ENCODE measurements at regions not wholly inside any gene's neighbourhood (a gene's known extent, or its start where the extent isn't known, plus 50 kb on each side); places are given as distances from the start of the nearest gene placed in this dataset.
A peak's percentile ranks its signal among the peaks of the same experiment; 100 is the strongest.
"Not testable (repeated sequence)": the region's sequence is repeated elsewhere in the genome, so short reads cannot be mapped to it uniquely, and the experiment has no call there.

GRCh38 chr20:47850146-47850545, 64.9 kb upstream of the SULF2 start:
- peaks cover 5 to 35% (median 14%) of the 10 kb centered on the region in 3 donors for H3K4me1 ChIP-seq
- 68 to 74% methylated on average over 5 of the region's 5 CpGs for WGBS, 2 donors
- H3K36me3 ChIP-seq: no peaks in the 10 kb centered on the region
- no peak overlapping the region for H3K4me3 ChIP-seq
- no peak for TF ChIP-seq CTCF (IDR thresholded peaks at IDR 0.05)
- TF ChIP-seq POLR2A (IDR thresholded peaks at IDR 0.05): no peak
- no peak for DNase-seq
- H3K9me3 ChIP-seq: peaks cover 0 to 7% (median 0%) of the 10 kb centered on the region in 3 donors
- intact Hi-C loops (cut with DNase I): no loop called here
- H3K27me3 ChIP-seq: peaks cover 0 to 6% (median 0%) of the 10 kb centered on the region in 4 donors
- H3K27ac ChIP-seq: no peak overlapping the region

GRCh38 chr20:47849596-47849995, 64.3 kb upstream of the SULF2 start:
- peaks cover 0 to 6% (median 0%) of the 10 kb centered on the region in 4 donors for H3K27me3 ChIP-seq
- 75 to 92% methylated on average over 2 of the region's 2 CpGs for WGBS, 2 donors
- intact Hi-C loops (cut with DNase I): no loop called here

GRCh38 chr20:47849006-47849405, 63.7 kb upstream of the SULF2 start:
- H3K4me3 ChIP-seq: no peak overlapping the region
- H3K9me3 ChIP-seq: no peaks in the 10 kb centered on the region
- H3K27ac ChIP-seq: no peak overlapping the region
- peaks cover 12 to 46% (median 16%) of the 10 kb centered on the region in 3 donors for H3K4me1 ChIP-seq
- TF ChIP-seq CTCF (IDR thresholded peaks at IDR 0.05) (no peak), POLR2A (IDR thresholded peaks at IDR 0.05) (no peak)
- WGBS, 2 donors: 75 to 76% methylated on average over 14 to 15 of the region's 15 CpGs
- H3K27me3 ChIP-seq: peaks cover 0 to 6% (median 0%) of the 10 kb centered on the region in 4 donors
- no peaks in the 10 kb centered on the region for H3K36me3 ChIP-seq
- DNase-seq: no peak
- intact Hi-C loops (cut with DNase I): no loop called here

More at GRCh38 chr20:47849596-47849995, 64.3 kb upstream of the SULF2 start:
- TF ChIP-seq CTCF (IDR thresholded peaks at IDR 0.05): no peak
- TF ChIP-seq POLR2A (IDR thresholded peaks at IDR 0.05): no peak
- peaks cover 0 to 2% (median 0%) of the 10 kb centered on the region in 3 donors for H3K9me3 ChIP-seq
- no peaks in the 10 kb centered on the region for H3K36me3 ChIP-seq
- H3K27ac ChIP-seq: no peak overlapping the region
- peaks cover 9 to 40% (median 14%) of the 10 kb centered on the region in 3 donors for H3K4me1 ChIP-seq
- DNase-seq: no peak
- no peak overlapping the region for H3K4me3 ChIP-seq

GRCh38 chr20:47848534-47848933, 63.3 kb upstream of the SULF2 start:
- WGBS, 2 donors: 26 to 27% methylated on average over 4 of the region's 4 CpGs
- H3K4me3 ChIP-seq; H3K27me3 ChIP-seq; DNase-seq; H3K36me3 ChIP-seq; intact Hi-C loops (cut with DNase I); H3K27ac ChIP-seq; H3K9me3 ChIP-seq: not testable (repeated sequence)
- H3K4me1 ChIP-seq: peaks cover 12 to 51% (median 18%) of the 10 kb centered on the region in 3 donors

- Histone ChIP-seq H3K9me3 (no peaks in the 10 kb centered on the region), H3K27ac (no peak overlapping the region), H3K4me1 (peaks cover 12 to 56% (median 23%) of the 10 kb centered on the region in 3 donors), H3K36me3 (no peaks in the 10 kb centered on the region), H3K4me3 (no peak overlapping the region), H3K27me3 (peaks cover 0 to 11% (median 0%) of the 10 kb centered on the region in 4 donors)
- TF ChIP-seq CTCF (IDR thresholded peaks at IDR 0.05): no peak
- no peak for TF ChIP-seq POLR2A (IDR thresholded peaks at IDR 0.05)
- no peak for DNase-seq
- intact Hi-C loops (cut with DNase I): no loop called here
- 68 to 75% methylated on average over 8 of the region's 8 CpGs for WGBS, 2 donors
Observed at GRCh38 chr20:47847884-47848485, 62.7 kb upstream of the SULF2 start.

- H3K27ac ChIP-seq; intact Hi-C loops (cut with DNase I); H3K9me3 ChIP-seq; DNase-seq; H3K36me3 ChIP-seq; H3K4me3 ChIP-seq: not testable (repeated sequence)
- peaks cover 12 to 62% (median 23%) of the 10 kb centered on the region in 3 donors for H3K4me1 ChIP-seq
- peaks cover 0 to 11% (median 0%) of the 10 kb centered on the region in 4 donors for H3K27me3 ChIP-seq
- WGBS, 2 donors: 77 to 87% methylated on average over 3 to 5 of the region's 7 CpGs
Observed at GRCh38 chr20:47847220-47847619, 61.9 kb upstream of the SULF2 start.

GRCh38 chr20:47846651-47847050, 61.4 kb upstream of the SULF2 start:
- H3K4me1 ChIP-seq: peaks cover 12 to 62% (median 23%) of the 10 kb centered on the region in 3 donors
- H3K4me3 ChIP-seq; intact Hi-C loops (cut with DNase I); DNase-seq; H3K9me3 ChIP-seq; H3K27ac ChIP-seq; H3K27me3 ChIP-seq; H3K36me3 ChIP-seq: not testable (repeated sequence)
- 13 to 49% methylated on average over 5 of the region's 10 CpGs for WGBS, 2 donors

- 33 to 49% methylated on average over 6 to 7 of the region's 10 CpGs for WGBS, 2 donors
- H3K36me3 ChIP-seq; DNase-seq; intact Hi-C loops (cut with DNase I); H3K27me3 ChIP-seq; H3K4me3 ChIP-seq; H3K9me3 ChIP-seq: not testable (repeated sequence)
- Histone ChIP-seq H3K4me1 (peaks cover 12 to 62% (median 23%) of the 10 kb centered on the region in 3 donors), H3K27ac (peak overlapping the region in 1 of 4 donors; percentile 29)
Observed at GRCh38 chr20:47845382-47845977, 60.2 kb upstream of the SULF2 start.

- H3K36me3 ChIP-seq; DNase-seq; H3K9me3 ChIP-seq; H3K4me3 ChIP-seq; intact Hi-C loops (cut with DNase I); H3K27me3 ChIP-seq: not testable (repeated sequence)
- Histone ChIP-seq H3K27ac (peak overlapping the region in 1 of 4 donors; percentile 29), H3K4me1 (peaks cover 12 to 62% (median 23%) of the 10 kb centered on the region in 3 donors)
- WGBS, 2 donors: no CpG with 5 or more reads among the region's 1 CpG
Observed at GRCh38 chr20:47844568-47844906, 59.3 kb upstream of the SULF2 start.

Measured in esophagus squamous epithelium (tissue), 5 donors.